Body of pancreas (tissue), 4 donors: ENCODE measurements at regions not wholly inside any gene's neighbourhood (a gene's known extent, or its start where the extent isn't known, plus 50 kb on each side); places are given as distances from the start of the nearest gene placed in this dataset.

Experiments used
- ATAC-seq: fragments of 150-250 bp; one replicate; pipeline ENCODE4 v1.9.1; 2016
- DNase-seq, 4 donors: peaks; one replicate each; pipeline ENCODE4 v3.0.0-alpha.2; 2019
- H3K27ac ChIP-seq, 4 donors: fragments of 200-600 bp; sonication (generic); 1 replicate in 3 of 4; 2 replicates in 1 of 4; pipeline versions ENCODE4 v1.5.1 to v1.6.1; 2016 to 2019; ENCODE audit warnings: mild to moderate bottlenecking in 1 of 4, mixed read lengths in 1 of 4, moderate library complexity in 1 of 4
- H3K27me3 ChIP-seq, 2 donors: fragments of 200-600 bp; sonication (generic); one replicate each; pipeline ENCODE4 v1.6.0; 2016; ENCODE audit warnings: mild to moderate bottlenecking in 1 of 2
- H3K36me3 ChIP-seq, 2 donors: fragments of 200-600 bp; sonication (generic); replicated peaks in 1 of 2; 2 replicates each; pipeline ENCODE4 v1.5.1; 2016; ENCODE audit warnings: low read depth in 2 of 2; ENCODE audit not compliant: insufficient read depth in 1 of 2
- H3K4me1 ChIP-seq: fragments of 200-600 bp; sonication (generic); one replicate; pipeline ENCODE4 v1.6.0; 2016
- H3K4me3 ChIP-seq, 2 donors: fragments of 200-600 bp; sonication (generic); 1 replicate in 1 of 2; 2 replicates in 1 of 2; pipeline ENCODE4 v1.5.1; 2016 to 2019
- H3K9me3 ChIP-seq, 3 donors: fragments of 200-600 bp; sonication (generic); 1 replicate in 2 of 3; 2 replicates in 1 of 3; pipeline ENCODE4 v1.5.1; 2016
- CTCF ChIP-seq, 7 experiments: fragments of 450-650 bp in 4 of 7; fragments of 200-600 bp in 3 of 7; sonication (generic) in 3 of 7; IDR thresholded peaks; one replicate each; pipeline ENCODE4 v1.5.1; 2016 to 2019; ENCODE audit warnings: antibody characterized with exemption in 7 of 7
- POLR2A ChIP-seq, 3 donors: fragments of 450-650 bp; IDR thresholded peaks; one replicate each; pipeline ENCODE4 v1.6.1; 2016; ENCODE audit warnings: antibody characterized with exemption in 3 of 3, mild to moderate bottlenecking in 2 of 3
- WGBS, 2 donors: methylation state at CpG; one replicate each; pipeline ENCODE4 v1.1.5; 2017; 5-methylcytosine and 5-hydroxymethylcytosine counted together
- intact Hi-C: fragments of 100-400 bp; cut with DNase I; formaldehyde crosslinking; loops from one replicate; pipeline ENCODE4 v1.15.1; 2023

GRCh38 chr2:41216978-41217377, 765.1 kb upstream of the SLC8A1 start:
- no peak for TF ChIP-seq POLR2A (IDR thresholded peaks at IDR 0.05)
- Histone ChIP-seq H3K27ac (no peak overlapping the region), H3K9me3 (no peaks in the 10 kb centered on the region), H3K4me3 (no peak overlapping the region), H3K4me1 (no peaks in the 10 kb centered on the region), H3K36me3 (no peaks in the 10 kb centered on the region), H3K27me3 (no peaks in the 10 kb centered on the region)
- intact Hi-C loops = no loop called here
- WGBS, 2 donors = 38 to 60% methylated on average over 1 of the region's 1 CpG
- DNase-seq (no peak), ATAC-seq (no peak)

GRCh38 chr2:41222593-41222992, 770.7 kb upstream of the SLC8A1 start:
- no peak overlapping the region for H3K4me3 ChIP-seq
- WGBS, 2 donors = 7% methylated on average over 1 of the region's 1 CpG; no CpG with 5 or more reads in 1 of the 2 donors
- intact Hi-C loops = no loop called here
- DNase-seq (no peak), ATAC-seq (no peak)
- TF ChIP-seq CTCF (IDR thresholded peaks at IDR 0.05) (no peak), POLR2A (IDR thresholded peaks at IDR 0.05) (no peak)
- H3K4me1 ChIP-seq = no peaks in the 10 kb centered on the region
- no peaks in the 10 kb centered on the region for H3K27me3 ChIP-seq
- H3K36me3 ChIP-seq = no peaks in the 10 kb centered on the region
- no peaks in the 10 kb centered on the region for H3K9me3 ChIP-seq
- H3K27ac ChIP-seq = no peak overlapping the region

- no peaks in the 10 kb centered on the region for H3K27me3 ChIP-seq
- H3K4me3 ChIP-seq = no peak overlapping the region
- no peaks in the 10 kb centered on the region for H3K9me3 ChIP-seq
- no peaks in the 10 kb centered on the region for H3K36me3 ChIP-seq
- H3K4me1 ChIP-seq = no peaks in the 10 kb centered on the region
- intact Hi-C loops = no loop called here
- no peak for ATAC-seq
- WGBS, 2 donors = 24 to 37% methylated on average over 1 of the region's 1 CpG
- no peak for TF ChIP-seq CTCF (IDR thresholded peaks at IDR 0.05)
- no peak for TF ChIP-seq POLR2A (IDR thresholded peaks at IDR 0.05)
- no peak for DNase-seq
- H3K27ac ChIP-seq = no peak overlapping the region
Measured at GRCh38 chr2:41234093-41234492, 782.2 kb upstream of the SLC8A1 start.

- ATAC-seq (no peak), DNase-seq (no peak)
- Histone ChIP-seq H3K4me3 (no peak overlapping the region), H3K4me1 (no peaks in the 10 kb centered on the region), H3K27ac (no peak overlapping the region), H3K27me3 (no peaks in the 10 kb centered on the region), H3K9me3 (no peaks in the 10 kb centered on the region), H3K36me3 (no peaks in the 10 kb centered on the region)
- TF ChIP-seq POLR2A (IDR thresholded peaks at IDR 0.05) (no peak), CTCF (IDR thresholded peaks at IDR 0.05) (no peak)
- whole genome bisulfite sequencing, 2 donors = 53 to 89% methylated on average over 3 to 4 of the region's 4 CpGs
- intact Hi-C loops = no loop called here
Measured at GRCh38 chr2:41241325-41242000, 789.6 kb upstream of the SLC8A1 start.

GRCh38 chr2:41242001-41242331, 790.1 kb upstream of the SLC8A1 start:
- Histone ChIP-seq H3K36me3 (no peaks in the 10 kb centered on the region), H3K27ac (no peak overlapping the region), H3K4me3 (no peak overlapping the region), H3K9me3 (no peaks in the 10 kb centered on the region), H3K27me3 (no peaks in the 10 kb centered on the region), H3K4me1 (no peaks in the 10 kb centered on the region)
- DNase-seq (no peak), ATAC-seq (no peak)
- TF ChIP-seq POLR2A (IDR thresholded peaks at IDR 0.05) = no peak
- 79 to 82% methylated on average over 4 of the region's 4 CpGs for WGBS, 2 donors
- intact Hi-C loops = no loop called here
